ENCODE measurements at regions not wholly inside any gene's neighbourhood (a gene's known extent, or its start where the extent isn't known, plus 50 kb on each side); places are given as distances from the start of the nearest gene placed in this dataset.

DNA sequence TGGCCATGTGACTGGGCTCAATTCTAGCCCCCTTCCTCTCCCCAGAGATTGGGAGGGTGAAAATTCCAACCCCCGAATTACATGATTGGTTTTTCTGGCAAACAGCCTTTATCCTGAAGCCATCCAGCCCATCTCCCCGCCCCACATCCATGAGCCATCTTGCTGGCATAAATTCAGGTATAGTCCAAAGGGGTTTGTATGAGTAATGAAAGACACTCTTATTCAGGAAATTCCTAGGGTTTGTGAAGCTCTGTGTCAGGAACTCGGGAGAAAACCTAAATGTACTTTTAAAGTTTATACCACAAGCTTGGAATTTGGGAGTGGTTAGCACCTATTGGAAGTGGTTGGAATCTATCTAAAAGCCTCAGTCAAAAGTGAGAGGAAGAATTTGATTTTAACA is 80.6 kb upstream of the SIMC1 start (continued):
- TF ChIP-seq ZFX (CRISPR knock-in tag; IDR thresholded peaks at IDR 0.05), result no peak
- TF ChIP-seq BDP1 (IDR thresholded peaks at IDR 0.05; ENCODE audit: insufficient read depth, insufficient read length), result no peak
- no peak for TF ChIP-seq MEIS2 (IDR thresholded peaks at IDR 0.05; ENCODE audit: partially characterized antibody)
- TF ChIP-seq ZZZ3 (IDR thresholded peaks at IDR 0.05), result no peak
- TF ChIP-seq CCAR2 (IDR thresholded peaks at IDR 0.05; ENCODE audit: low read depth, low read length), result no peak

DNA sequence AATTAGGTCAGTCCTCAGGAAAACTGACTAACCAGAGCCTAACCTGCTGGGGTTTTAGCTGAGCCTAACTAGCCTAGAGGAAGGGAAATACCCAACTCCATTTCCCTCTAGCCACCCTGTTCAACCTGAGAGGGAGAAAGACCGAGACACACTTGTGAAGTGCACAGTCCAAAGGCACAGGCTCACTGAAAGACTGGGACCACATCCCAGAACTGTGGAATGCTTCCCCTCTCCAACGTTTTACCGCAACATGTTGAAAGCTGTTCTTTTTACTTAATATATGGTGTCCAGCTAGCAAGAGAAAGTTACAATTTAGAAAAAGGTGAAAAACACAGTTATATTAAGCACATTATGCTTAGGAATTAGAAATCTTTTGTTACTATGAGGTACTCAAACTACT is 76.8 kb upstream of the SIMC1 start:
- intact Hi-C loops (cut with micrococcal nuclease) (no loop called here), in situ Hi-C loops (cut with MboI) (no loop called here)
- peaks cover 16% of the 10 kb centered on the region; the same call in 1 of the 3 replicates for H3K36me3 ChIP-seq (ENCODE audit: control insufficient read depth, insufficient read depth, low read length)
- no peaks in the 10 kb centered on the region for H3K9me1 ChIP-seq (ENCODE audit: control insufficient read depth, insufficient read depth, low read length)
- no peak overlapping the region for H3K4me3 ChIP-seq
- BruUV-seq (replicated peaks), result no TSS peak
- DNase-seq (ENCODE audit: extremely low read depth in 1 of 4, low spot score in 3 of 4) (no peak), FAIRE-seq (no peak), ATAC-seq (no peak)
- H3K27ac ChIP-seq (ENCODE audit: extremely low read depth, low read depth, low read length), result no peak overlapping the region
- 59% methylated on average over 3 of the region's 3 CpGs for WGBS (ENCODE audit: insufficient coverage, low coverage, missing lambda C conversion rate)
- no peaks in the 10 kb centered on the region for H3K79me2 ChIP-seq (ENCODE audit: control insufficient read depth, insufficient read depth, low read length)
- ChIA-PET POLR2A (no interaction called here), CTCF (ENCODE audit: low intra/inter-chr PET ratio) (no interaction called here)
- TF ChIP-seq CTBP1 (IDR thresholded peaks at IDR 0.05; ENCODE audit: borderline replicate concordance) (no peak), CCNT2 (IDR thresholded peaks at IDR 0.05; ENCODE audit: borderline replicate concordance, extremely low read depth, insufficient read length, low read depth, low read length) (no peak), RHOXF2B (CRISPR knock-in tag; conservative IDR thresholded peaks at IDR 0.05) (no peak), HLTF (IDR thresholded peaks at IDR 0.05) (no peak), KDM2B (CRISPR knock-in tag; IDR thresholded peaks at IDR 0.05) (no peak), ESRRA (IDR thresholded peaks at IDR 0.05; ENCODE audit: borderline replicate concordance, low read depth) (no peak)
- TF ChIP-seq, protein P1, sequence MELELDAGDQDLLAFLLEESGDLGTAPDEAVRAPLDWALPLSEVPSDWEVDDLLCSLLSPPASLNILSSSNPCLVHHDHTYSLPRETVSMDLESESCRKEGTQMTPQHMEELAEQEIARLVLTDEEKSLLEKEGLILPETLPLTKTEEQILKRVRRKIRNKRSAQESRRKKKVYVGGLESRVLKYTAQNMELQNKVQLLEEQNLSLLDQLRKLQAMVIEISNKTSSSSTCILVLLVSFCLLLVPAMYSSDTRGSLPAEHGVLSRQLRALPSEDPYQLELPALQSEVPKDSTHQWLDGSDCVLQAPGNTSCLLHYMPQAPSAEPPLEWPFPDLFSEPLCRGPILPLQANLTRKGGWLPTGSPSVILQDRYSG (tag; conservative IDR thresholded peaks at IDR 0.05; ENCODE audit: low read depth), result no peak
- TF ChIP-seq, protein P2, sequence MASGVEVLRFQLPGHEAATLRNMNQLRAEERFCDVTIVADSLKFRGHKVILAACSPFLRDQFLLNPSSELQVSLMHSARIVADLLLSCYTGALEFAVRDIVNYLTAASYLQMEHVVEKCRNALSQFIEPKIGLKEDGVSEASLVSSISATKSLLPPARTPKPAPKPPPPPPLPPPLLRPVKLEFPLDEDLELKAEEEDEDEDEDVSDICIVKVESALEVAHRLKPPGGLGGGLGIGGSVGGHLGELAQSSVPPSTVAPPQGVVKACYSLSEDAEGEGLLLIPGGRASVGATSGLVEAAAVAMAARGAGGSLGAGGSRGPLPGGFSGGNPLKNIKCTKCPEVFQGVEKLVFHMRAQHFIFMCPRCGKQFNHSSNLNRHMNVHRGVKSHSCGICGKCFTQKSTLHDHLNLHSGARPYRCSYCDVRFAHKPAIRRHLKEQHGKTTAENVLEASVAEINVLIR (CRISPR knock-in tag; IDR thresholded peaks at IDR 0.05), result no peak
- TF ChIP-seq, protein P3, sequence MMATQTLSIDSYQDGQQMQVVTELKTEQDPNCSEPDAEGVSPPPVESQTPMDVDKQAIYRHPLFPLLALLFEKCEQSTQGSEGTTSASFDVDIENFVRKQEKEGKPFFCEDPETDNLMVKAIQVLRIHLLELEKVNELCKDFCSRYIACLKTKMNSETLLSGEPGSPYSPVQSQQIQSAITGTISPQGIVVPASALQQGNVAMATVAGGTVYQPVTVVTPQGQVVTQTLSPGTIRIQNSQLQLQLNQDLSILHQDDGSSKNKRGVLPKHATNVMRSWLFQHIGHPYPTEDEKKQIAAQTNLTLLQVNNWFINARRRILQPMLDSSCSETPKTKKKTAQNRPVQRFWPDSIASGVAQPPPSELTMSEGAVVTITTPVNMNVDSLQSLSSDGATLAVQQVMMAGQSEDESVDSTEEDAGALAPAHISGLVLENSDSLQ (IDR thresholded peaks at IDR 0.05), result no peak
- H3K4me1 ChIP-seq (replicated peaks in 1 of 2; ENCODE audit: control insufficient read depth in 2 of 2, insufficient read depth in 2 of 2, low read length in 2 of 2), result peaks cover 0 to 3% of the 10 kb centered on the region in 2 experiments; a peak in 2 of 5 replicates
- no peak overlapping the region for H3K4me2 ChIP-seq (ENCODE audit: insufficient read depth, low read length)
- H3K9ac ChIP-seq (ENCODE audit: insufficient read depth in 1 of 2, low read depth in 2 of 2, low read length in 2 of 2), result no peak overlapping the region
- H4K20me1 ChIP-seq (replicated peaks; ENCODE audit: control insufficient read depth, insufficient read depth, low read length), result no peaks in the 10 kb centered on the region
- no peaks in the 10 kb centered on the region for H3K9me3 ChIP-seq (replicated peaks; ENCODE audit: control insufficient read depth, insufficient read depth, low read depth, low read length)
- no peak overlapping the region for H2AFZ ChIP-seq (ENCODE audit: low read depth, low read length)
- no peaks in the 10 kb centered on the region for H3K27me3 ChIP-seq (ENCODE audit: control insufficient read depth in 2 of 2, insufficient read depth in 2 of 2, low read length in 2 of 2)
